GM18909 (cell line): ENCODE measurements at regions not wholly inside any gene's neighbourhood (a gene's known extent, or its start where the extent isn't known, plus 50 kb on each side); places are given as distances from the start of the nearest gene placed in this dataset.
"Not testable (repeated sequence)": the region's sequence is repeated elsewhere in the genome, so short reads cannot be mapped to it uniquely, and the experiment has no call there.

ENCODE experiments used
- ATAC-seq: cut with Tn5 transposase; IDR thresholded peaks from one replicate; pipeline ENCODE4 v1.9.1; 2021; ENCODE audit warnings: mild to moderate bottlenecking; ENCODE audit not compliant: unreplicated experiment, poor library complexity

DNA sequence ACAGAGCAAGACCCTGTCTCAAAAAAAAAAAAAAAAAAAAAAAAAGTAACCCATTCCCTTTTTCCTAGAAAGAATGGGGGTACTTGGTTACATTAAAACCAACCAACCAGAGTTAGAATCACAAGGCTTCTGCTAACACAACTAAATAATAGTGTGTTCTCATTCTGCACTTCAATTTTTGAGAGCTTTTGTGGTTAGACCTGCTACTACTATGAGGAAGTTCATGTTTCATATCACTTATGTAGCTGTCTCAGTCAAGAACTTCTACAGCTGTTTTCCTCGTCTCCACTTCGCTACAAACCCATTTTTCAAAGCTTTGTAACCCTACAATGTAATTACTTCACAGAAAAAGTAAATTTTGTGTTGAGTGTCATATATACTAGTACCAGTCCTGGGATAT is 58.3 kb downstream of the PDHA2 start:
- ATAC-seq = no peak

DNA sequence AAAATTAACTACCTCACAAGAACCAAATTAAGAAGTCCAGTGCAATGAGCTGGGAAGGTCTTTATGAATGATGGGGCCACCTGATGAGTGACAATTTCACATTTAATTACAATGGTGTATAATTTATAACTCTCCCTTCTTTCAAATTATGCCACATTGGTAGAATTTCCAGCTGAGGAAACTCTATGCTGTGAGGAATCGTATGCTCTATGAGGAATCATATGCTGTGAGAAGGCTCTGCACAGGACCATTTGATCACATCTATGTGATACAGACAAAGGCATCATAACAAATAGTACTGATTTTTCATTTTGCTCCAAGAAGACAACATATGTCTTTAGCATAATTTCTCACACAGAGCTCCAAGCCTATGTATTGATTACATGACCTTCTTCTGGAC is 69.3 kb downstream of the PDHA2 start:
- no peak for ATAC-seq

DNA sequence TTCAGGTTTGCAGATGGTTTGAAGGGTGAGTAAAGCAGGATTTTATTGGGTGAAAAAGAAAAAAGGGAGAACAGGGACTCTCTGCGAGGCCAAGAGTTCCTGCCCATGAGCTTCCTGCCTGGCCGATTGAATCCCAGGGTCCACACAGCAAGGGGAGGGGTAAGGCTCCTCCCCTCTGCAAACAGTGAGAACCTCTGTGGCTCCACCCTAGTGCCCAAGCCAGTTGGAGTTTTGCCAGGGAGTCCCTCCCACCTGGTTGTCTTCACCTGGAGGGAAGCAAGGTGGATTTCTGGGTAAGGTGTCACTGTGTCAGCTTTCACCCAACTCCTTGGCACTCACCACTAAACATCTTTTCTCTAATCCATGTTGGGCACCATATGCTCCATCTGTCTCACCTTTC is 70.9 kb downstream of the PDHA2 start:
- no peak for ATAC-seq

GRCh38 chr4:95921470-95921869 is 81.6 kb downstream of the PDHA2 start:
- no peak for ATAC-seq

DNA sequence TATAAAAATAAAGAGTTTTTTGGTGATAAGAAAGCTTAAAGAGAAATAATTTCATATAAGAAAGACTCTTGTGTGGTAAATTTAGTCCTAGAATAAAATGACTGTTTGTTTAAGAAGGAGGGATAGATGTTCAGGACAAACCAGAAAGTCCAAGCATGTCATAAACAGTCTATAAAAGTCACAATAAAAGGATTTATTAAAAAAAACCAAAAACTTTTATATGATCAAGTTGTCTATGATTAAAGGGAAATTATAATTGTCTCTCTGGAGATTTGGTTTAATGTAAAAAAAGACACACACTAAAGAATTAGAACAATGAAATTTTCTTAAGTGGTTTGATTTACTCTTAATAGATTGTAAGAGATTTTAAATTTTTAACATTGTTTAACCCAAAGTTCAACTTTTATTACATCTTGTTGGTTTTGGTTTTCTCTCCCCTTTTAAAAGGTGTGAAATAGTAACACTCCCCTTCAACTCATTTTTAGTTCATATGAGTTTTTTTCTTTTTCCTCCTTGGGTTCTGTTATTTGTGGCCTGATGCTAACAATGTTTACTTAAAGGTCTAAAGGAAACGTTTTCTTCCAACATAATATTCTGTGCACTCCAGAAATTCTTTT is 89.7 kb downstream of the PDHA2 start:
- ATAC-seq = no peak

DNA sequence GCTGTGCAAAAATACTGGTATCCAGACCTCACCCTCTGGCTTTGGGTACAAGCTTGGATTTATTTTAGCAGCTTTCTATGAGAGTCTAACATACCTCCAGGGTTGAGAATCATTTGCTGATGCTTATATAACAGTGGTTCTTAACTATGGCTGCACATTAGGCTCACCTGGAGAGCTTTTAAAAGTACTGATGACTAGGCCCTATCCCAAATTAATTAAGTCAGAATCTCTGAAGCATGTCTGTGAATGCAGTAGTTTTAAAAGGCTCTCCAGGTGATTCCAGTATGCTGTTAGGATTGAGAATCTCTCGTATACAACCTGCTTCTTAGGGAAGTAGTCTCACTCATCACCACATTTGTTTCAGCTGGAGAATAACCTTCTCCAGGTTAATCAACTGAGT is 99.2 kb downstream of the PDHA2 start:
- ATAC-seq = no peak

DNA sequence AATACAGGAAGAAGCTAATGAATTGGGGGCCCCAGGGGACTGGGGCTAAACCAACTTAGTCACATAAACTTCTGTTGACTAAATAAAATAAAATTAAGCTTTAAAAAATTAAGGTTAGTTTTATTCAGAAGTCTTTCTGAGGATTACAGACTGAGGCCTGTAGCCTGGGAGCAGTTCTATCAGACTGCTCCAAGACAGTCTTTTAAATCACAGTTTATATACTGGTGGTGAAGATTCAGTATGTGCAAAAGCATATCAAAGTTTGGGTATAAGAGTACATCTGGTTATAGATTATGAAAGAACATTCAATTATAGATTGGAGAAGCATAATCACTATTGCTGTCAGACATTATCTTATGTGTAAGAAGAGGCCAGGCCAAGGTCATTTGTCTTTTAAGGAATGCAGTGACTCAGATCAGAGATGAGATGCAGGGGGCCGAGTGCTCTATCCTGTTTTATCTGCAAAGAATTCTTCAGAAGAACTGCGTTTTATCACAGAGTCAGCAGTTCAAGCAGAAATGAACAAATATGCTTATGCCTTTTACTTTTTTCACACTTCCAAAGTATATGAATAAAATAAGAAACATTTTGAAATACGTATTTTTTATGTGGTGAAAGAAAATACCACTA is 109.4 kb downstream of the PDHA2 start:
- no peak for ATAC-seq

GRCh38 chr4:95949808-95950207 is 109.9 kb downstream of the PDHA2 start:
- ATAC-seq = no peak

DNA sequence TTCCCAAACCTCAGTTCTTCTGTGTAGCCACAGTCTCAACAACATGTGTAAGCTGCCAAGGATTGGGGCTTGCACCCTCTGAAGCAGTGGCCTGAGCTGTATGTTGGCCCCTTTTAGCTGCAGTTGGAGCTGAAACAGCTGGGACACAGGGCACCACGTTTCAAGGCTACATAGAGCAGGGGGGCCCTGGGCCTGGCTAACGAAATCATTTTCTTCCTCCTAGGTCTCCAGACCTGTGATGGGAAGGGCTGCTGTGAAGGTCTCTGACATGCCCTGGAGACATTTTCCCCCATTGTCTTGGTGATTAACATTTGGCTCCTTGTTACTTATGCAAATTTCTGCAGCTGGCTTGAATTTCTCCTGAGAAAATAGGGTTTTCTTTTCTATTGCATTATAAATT is 112.6 kb downstream of the PDHA2 start:
- ATAC-seq = not testable (repeated sequence)

GRCh38 chr4:95956094-95956493 is 116.2 kb downstream of the PDHA2 start:
- ATAC-seq = no peak

DNA sequence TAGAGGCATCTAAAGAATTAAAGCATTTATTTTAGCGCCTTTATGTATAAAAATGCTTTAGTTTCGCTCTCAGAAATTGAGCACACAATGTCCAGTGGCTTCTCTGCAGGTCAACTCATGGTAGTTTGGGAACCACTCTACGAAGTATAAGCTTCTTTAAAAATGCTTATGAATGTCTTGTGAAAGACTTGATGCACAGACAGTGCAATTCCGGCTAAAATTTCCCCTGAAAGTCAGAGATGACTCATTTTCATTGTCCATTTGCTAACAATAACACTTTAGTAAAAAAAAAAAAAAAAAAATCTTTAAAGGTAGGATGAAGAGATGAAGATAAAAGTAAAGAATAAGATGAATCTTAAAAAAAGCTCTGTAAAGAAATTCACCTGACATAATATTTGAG is 117.2 kb downstream of the PDHA2 start:
- no peak for ATAC-seq

- no peak for ATAC-seq
Observed at GRCh38 chr4:95957759-95958158, 117.9 kb downstream of the PDHA2 start.

DNA sequence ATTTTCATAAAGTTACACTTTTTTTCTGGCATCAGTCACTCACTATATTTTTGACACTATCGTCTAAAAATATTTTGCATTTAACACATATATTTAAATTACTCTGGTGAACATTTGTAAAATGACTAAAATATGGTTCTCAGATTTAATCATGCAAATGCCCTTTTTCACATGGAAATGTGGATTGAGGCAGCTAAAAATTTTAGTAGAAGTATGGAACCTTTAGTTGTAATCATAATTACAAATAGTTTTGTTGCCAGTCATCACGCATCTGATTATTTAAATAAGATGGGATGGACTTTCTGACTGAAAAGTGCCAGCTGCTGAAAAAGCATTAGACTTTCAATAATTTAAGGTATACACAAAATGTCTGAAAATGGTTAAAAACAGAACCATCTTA is 119.3 kb downstream of the PDHA2 start:
- no peak for ATAC-seq

- ATAC-seq = no peak
Observed at GRCh38 chr4:95959633-95960032, 119.7 kb downstream of the PDHA2 start.

- ATAC-seq = no peak
Observed at GRCh38 chr4:95963456-95963855, 123.6 kb downstream of the PDHA2 start.

DNA sequence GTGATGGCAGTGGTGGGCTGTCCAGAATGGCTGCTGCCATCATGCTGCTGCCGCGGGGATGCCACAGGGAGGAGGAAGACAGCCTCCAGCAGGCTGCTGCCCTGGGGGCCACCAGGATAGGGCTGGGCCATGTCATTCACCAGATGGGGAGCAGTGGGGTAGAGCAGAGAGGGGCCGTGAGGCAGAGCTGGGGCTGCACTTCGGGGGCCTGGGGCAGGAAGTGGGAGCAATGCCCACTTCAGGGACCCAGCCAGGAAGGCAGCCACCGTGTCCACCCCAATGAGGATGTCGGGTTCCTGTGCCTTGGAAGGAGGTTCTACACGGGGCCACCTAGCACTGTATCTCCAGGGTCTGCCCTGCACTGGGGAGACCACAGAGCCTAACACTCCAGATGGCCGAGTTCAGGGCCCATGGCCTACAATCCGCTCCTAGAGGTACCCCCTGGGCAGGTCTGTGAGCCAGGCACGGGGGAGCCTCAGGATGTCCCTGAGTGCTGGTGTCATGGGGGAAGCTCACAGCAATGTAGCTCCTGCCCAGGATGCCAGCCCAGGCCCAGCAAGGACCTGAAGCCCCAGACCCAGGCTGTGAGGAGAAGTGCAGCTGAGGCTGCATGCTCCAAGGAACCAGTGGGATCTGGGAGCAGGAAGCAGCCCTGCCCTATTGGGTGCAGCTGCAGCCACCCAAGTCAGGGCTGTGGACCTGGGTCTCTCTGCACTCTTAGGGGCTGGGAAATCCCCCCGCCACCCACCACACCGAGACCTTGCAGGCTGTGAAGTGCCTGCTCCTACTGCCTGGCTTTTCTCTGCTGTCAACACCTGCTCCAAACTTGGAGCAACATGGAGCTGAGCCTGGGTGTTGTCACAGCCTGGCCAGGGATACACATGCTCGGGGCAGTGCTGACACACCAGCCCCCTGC is 140.3 kb downstream of the PDHA2 start:
- ATAC-seq = no peak

DNA sequence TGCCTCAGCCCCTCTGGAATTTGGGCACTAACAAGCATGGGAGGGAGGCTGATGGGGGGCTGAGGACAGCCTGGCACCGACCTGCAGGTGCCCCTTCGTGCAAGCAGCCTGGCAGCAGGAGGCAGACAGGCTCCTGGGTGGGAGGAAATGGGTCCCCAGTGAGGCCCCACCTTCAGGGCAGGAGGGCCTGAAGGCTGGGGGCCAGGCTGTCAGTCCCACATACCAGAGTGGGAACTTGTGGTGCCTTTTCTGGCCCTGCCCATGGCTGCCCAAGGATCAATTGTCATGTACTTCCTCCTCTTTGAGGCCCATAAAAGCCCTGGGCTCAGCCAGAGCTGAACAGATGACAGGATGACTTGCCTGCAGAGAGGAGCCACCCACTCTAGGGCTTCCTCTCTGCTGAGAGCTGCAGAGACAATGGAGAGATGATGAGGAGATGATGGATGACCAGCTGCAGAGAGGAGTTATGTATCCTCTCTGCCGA is 141.0 kb downstream of the PDHA2 start:
- no peak for ATAC-seq

DNA sequence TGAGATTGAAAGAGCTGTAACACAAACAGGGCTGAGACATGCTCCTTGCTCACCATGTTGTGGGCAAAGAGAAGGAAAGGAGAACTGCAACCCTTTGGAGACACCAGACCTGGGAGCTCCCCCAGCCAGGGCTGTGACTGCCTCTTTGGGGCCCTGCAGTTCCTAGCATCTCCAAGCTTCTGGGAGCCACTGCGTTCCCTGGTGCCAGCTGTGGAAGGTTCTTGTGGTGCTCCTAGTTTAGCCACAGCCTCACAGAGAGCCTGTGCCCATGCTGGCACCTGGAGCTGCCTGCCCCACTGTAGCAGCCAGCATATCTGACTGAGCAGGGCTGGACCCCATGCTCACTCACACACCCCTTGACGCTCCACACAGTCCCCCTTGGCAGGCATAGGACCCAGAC is 141.7 kb downstream of the PDHA2 start:
- no peak for ATAC-seq

GRCh38 chr4:95982516-95982915 is 142.6 kb downstream of the PDHA2 start:
- no peak for ATAC-seq

- no peak for ATAC-seq
Observed at GRCh38 chr4:95984081-95984480, 144.2 kb downstream of the PDHA2 start.

- no peak for ATAC-seq
Observed at GRCh38 chr4:95985051-95985450, 145.2 kb downstream of the PDHA2 start.
